ENCODE measurements at regions not wholly inside any gene's neighbourhood (a gene's known extent, or its start where the extent isn't known, plus 50 kb on each side); places are given as distances from the start of the nearest gene placed in this dataset.
"Not testable (repeated sequence)": the region's sequence is repeated elsewhere in the genome, so short reads cannot be mapped to it uniquely, and the experiment has no call there.

DNA sequence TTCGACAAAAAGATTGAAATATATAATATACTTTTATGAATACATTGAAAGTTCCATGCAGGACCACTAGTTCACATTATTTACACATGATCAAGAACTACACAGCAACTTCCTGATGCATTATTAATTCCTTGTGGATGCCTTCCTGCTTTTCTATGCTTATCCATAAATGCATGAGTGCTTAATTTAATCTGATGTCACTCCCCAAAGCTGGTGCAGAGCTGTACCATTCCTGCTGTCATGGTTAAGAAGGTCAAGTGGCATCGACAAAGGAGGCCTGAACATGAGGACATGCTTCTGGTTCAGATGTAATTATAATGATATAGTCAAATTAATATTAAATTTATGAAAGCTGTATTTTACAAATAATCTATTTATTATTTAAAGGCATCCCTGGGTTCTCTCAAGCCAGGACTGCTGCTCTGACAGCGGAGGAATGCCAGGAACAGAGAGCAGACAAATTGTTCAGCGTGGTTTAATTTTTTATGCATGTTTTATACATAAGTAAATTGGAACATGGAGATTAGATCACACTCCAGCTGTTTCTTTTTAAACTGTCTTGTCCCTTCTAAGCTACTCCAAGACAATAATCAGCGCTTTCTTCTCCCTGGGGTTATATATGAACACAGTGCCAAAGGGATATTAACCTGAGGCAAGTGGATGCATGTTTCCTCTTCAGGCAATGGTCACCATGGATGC, 307.3 kb upstream of the CNTNAP5 start:
- no peak for DNase-seq

DNA sequence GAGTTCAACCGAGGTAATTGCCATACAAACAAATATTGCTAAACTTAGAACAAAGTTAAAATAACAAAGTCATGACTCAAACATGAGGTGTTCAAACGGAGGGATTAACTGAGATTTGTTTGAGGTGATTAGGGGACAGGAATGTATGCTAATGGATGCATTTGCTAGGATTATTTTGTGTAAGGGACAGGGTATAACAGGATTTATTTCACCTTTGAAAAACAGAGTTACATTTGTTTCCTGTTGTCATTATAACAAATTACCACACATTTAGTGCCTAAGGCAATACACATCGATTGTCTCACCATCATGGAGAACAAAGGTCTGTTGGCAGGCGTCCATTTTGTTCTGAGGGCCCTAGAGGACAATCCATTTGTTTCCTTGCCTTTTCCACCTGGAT, 304.3 kb upstream of the CNTNAP5 start:
- DNase-seq: no peak

DNA sequence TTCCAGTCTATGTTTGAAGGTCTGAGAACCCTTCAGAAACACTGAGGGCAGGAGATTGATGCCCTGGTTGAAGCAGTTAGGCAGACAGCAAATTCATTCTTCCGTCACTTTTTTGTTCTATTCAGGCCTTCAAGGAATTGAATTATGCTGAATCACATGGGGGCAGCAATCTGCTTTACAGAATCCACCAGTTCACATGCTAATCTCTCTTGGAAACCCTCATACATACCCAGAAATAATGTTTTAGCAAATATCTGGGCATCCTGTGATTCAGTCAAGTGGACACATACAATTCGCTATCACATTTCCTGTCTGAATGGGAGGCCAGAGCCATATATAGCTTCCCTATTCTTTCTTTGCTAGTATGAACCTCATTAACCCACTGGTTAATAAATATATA, 301.4 kb upstream of the CNTNAP5 start:
- no peak for DNase-seq

DNA sequence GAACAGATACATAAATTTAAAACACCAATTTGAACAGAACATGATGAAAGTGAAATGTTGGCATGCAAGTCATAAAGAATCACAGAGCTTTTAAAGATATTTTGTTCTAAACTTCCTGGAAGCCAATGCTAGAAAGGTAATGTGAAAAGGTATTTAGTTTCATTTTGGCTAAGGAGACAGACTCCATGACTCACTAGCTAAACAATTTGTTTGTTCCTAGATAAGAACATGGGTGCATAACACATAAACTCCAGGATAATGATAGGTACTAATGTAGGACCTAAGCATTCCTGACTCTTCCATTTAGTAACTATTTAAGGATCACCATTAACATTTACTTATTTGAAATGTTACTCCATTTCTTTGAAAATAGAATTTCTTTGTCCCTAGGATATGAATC, 292.5 kb upstream of the CNTNAP5 start:
- no peak for DNase-seq

DNA sequence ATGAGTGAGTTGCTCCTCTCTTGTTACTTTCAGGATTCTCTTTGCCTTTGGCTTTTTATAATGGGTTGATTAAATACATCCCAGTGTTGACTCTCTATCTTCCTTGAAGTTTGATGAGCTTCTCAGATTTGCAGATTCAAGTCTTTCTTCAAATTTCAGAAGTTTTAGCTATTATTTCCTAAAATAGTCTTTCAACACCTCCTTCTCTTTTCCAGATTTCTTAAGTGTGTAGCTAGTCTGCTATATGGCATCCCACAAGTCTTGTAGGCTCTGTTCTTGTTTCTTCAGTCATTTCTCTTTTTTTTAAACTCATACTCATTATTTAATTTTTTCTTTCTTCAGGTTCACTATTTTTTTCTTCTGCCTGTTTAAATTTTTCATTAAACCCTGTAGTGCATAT, 287.7 kb upstream of the CNTNAP5 start:
- DNase-seq: no peak

DNA sequence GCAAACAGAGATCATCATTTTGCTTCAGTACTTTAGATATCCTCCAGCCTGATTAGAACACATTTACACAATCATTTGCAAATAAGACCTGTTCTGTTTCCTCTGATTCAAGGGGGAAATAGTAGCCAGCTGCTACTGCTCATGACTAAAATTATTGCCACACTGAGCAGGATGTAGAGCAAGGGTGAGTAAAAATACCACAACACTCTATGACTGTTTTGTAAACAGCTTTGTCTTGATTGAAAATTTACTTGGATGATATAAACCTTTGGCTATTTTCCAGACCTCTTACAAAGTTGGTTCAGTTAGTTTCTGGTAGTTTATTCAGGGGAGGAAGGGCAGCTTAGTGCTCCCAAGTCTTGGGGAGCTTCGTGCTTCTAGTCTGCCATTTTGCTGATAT, 286.4 kb upstream of the CNTNAP5 start:
- DNase-seq: no peak

DNA sequence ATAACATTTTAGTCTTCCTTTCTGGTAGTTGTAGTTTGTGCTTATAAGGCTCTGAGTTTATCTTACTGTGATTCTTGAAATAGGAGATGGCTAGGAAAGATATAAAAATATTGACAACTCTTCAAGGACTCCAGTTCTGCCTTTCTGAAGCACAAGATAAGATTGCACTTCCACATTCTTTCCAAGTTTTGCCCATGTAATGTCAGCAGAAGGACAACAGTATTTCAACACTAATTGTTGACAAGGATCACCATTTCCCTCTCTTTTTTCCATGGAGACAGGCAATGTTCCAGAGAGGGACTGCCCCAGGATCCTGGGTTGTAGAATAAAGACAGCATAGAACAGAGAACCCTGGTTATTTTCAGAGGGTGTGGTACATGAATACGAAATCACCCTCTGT, 279.1 kb upstream of the CNTNAP5 start:
- no peak for DNase-seq

DNA sequence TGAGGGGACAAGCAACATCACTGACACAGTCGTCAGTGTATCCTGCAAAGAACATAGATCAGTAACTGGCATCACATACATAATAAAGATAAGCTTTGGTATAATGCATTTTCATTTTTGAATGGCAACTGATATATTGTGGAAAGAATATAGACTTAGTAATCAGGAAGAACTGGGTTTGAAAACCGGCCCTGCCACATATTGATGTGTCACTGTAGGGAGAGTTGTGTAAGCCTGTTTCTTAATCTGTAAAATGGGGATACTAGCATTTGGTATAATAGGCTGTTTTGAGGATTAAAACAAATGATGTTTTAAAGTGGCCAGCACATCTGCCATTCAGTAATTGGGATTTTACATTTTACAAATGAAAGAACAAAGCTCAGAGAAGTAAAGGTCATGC, 277.8 kb upstream of the CNTNAP5 start:
- DNase-seq: no peak

DNA sequence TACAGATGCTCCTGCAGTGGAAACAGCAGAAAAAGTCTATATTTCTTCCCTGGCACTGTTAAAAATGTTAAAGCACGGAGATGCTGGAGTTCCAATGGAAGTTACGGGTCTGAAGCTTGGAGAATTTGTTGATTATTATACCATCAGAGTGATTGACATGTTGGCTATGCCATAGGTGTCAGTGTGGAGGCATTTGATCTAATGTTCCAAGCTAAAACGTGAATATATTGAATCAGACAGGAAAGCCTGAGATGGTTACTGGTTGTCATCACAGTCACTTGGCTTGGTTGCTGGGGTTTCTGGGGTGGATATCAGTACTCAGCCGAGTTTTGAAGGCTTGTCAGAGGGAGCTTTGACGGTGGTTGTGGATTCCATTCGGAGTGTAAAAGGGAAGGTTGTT, 262.9 kb upstream of the CNTNAP5 start:
- no peak for DNase-seq

DNA sequence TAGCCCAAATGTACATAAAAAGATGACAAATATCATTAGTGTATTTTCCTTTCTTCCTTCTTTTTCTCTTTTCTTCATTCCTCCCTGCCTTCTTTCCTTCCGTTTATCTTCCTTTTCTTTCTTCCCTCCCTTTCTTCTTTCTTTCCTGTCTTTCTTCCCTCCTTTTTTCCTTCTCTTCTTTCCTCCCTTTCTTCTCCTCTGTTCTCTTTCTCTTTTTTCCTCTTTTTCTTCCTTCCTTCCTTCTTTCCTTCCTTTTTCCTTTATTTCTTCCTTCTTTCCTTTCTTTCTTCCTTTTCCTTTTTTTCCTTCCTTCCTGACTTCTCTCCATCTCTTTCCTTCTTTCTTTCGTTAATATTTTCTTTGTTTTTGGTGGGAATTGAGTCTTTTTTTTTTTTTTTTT, 256.9 kb upstream of the CNTNAP5 start:
- DNase-seq: no peak

DNA sequence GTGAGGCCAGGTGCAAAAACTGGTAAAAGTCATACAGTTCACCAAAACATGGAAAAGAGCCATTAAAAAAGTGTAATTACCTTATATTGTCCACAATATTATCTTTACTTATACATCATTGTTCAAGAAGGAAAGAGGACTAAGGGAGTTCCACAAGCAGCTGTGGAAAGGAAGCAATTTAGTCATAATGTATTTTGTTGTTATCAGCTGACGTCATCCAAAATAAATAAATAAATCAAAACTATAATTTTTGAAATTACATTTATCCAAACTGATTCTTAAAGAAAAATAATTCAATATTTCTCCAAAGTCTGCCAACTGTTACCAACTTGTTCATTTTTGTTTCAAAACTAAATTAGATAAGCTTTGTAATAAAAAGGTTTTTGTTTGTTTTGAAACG, 256.1 kb upstream of the CNTNAP5 start:
- DNase-seq: no peak

DNA sequence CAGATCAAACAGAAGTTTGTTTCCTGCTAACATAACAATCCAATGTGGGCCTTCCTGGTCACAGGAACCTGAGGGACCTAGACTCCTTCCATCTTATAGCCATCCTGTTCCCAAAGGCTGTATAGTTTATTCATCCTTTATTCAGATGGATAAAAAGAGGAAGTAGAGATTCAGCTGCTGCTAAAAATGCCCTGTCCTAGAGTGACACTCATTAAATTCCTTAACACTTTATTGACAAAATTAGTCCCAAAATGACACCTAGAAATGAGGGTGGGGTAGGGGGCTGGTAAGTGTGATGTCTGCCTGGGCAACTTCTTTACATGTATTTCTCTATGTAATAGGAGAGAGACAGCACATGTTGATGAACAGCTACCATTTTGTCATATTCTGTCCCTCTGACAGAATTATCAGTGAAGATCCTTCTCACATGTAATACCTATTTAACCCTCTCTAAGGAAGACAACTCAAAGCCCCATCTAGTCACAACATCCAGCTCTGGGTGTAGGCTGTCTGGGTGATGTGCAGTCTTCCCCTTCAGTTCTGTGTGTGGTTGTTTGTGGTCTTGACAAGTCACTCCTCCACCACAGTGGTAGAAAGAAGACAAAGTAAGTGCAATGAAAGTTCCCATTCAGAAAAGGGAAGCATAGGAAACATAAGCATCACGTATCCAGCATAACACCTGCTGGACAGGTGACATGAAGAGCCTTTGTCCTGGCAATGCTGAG, 253.9 kb upstream of the CNTNAP5 start:
- no peak for DNase-seq

DNA sequence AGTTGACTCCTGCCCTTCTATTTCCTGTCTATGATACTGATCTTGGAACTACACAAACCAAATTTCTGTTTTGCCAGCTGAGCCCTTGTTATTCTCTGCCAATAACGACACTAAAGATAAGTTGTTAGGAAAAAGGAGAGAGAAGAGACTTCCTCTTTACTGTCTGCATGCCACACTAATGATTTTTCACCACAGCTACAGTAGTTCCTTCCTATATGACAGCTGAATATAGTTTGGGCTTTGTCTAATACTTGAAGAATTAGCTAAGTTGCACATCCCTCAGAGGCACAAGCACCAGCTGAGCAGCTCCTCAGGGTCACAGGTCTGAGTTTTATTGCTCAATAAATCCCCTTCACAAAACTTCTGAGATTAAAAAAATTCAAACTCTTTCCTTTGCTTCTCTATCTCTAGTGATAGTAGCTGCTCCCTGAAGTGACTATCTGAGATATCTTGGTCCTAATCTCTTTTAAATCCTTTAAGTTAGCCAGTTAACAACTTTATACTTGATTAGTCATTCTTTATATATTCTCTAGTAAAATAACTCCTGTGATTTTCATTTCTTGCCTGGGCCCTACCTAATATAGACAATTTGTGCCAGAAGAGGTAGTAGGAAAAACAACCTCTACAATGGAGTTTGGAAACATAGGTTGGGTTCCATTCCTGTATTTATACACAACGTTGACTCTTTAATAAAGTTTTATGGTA, 253.0 kb upstream of the CNTNAP5 start:
- no peak for DNase-seq

DNA sequence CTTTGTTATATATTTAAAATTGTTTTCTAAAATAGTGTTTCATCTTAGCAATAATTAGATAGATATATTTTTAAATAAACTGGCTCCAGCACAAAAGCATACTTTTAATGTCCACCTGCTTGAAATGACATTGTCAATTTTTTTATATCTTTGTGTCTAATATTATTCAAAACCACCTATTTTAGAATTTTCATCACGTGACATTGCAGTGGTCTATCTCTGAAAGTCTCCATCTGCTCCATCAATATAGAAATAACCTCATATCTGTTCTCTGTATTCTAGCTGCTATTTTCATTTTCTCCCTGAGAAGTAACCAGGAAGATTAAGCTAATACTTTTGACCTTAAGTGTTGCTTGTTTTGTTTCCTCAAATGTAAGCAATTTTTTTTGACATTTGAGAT, 248.0 kb upstream of the CNTNAP5 start:
- DNase-seq: no peak

DNA sequence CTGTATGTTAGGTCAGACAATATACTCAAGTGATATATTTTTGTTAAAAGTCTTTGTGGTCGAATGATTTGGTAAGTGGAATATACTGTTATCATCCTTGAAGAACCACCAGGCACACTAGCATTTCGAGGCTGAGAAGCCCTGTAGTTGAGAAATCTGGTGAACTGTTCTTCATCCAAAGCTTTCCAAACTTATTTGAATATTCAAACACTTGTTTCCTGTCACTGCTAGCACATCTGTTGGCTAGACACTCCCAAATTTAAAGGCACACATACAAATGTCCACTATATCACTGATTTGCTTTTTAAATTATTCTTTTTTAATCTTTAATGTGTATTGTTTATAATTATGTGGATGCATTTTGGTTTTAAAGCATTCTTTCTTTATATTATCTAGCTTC, 241.9 kb upstream of the CNTNAP5 start:
- DNase-seq: no peak

DNA sequence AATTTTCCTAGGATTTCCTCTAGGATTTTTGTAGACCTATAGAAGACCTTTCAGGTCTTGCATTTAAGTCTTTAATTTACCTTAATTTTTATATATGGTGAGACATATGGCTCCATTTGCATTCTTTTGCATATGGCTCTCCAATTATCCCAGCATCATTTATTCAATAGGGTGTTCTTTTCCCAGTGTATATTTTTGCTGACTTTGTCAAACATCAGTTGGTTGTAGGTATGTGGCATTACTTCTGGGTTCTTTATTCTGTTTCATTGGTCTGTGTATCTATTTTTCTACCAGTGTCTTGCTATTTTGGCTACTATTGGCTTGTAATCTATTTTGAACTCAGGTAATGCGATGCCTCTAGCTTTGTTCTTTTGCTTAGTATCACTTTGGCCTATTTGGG, 239.8 kb upstream of the CNTNAP5 start:
- DNase-seq: no peak

DNA sequence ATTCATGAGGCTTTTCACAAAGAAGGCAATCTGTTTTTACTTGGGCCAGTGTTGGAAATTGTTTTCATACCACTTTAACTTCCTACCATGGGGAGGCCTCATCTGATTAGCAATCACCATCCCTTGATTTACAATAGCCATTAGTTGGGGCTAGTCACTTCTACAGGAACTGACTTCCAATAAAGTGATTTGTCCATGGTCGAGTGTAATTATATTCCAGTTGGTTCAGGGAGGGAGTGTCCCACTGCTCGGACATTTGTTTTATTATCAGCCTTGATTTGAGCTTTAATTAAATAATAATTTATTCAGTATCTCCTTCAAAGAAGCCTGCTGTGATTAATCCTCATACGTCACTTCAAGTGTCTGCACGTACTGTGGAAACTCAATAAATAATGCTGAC, 233.9 kb upstream of the CNTNAP5 start:
- DNase-seq: no peak

DNA sequence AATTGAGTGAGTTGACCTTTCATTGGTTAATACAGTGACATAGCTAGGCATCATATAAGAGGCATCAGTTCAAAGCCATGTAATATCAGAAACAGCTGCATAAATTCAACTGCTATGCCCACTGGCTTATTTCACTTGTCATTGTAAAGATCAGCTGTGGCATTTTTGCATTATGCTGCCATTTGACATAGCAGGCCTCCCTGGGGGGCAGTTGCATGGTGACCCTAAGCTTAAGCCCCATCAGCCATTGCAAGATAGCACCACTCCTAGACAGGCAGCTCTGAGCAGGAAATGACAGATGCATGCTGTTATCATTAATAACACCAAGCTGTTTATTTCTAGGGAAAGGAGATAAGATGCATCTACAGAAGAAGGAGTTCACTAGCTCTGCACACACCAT, 233.4 kb upstream of the CNTNAP5 start:
- DNase-seq: no peak

DNA sequence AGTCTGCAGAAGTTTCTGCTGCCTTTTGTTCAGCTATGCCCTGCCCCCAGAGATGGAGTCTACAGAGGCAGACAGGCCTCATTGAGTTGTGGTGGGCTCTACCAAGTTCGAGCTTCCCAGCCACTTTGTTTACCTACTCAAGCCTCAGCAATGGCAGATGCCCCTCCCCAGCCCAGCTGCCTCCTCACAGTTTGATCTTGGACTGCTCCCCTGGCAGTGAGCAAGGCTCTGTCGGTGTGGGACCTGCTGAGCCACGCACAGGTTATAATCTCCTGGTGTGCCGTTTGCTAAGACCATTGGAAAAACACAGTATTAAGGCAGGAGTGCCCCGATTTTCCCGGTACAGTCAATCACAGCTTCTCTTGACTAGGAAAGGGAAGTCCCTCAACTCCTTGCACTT, 221.0 kb upstream of the CNTNAP5 start:
- not testable (repeated sequence) for DNase-seq

DNA sequence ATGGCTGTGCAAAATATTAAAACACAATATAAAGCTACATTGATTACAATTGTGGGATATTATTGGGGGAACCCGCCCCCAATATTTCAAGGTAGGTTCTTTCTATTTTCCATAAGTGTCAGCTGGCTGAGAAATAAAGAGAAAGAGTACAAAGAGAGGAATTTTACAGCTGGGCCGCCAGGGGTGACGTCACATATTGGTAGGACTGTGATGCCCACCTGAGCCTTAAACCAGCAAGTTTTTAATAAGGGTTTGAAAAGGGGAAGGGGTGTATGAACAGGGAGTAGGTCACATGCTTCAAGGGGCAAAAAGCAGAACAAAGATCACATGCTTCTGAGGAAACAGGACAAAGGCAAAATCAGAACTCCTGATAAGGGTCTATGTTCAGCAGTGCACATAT, 219.3 kb upstream of the CNTNAP5 start:
- not testable (repeated sequence) for DNase-seq

DNA sequence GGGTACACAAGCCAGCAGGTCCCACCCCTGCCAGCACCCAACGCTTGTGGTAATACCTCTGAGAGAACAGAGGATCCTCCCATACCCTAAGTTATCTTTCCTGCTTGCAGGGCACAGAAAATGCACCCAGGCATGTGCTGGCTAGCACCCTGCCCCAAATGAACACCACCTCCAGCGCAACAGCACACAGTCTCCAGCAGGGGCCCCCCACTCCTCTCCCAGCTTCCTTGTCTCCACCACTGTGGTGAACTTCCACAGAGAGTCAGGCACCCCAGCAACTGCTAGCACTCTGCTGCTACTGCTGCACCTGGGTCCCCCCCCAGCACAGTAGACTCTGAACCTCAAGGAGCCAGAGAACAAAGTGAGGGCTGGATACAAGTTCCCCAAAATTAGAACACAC, 216.8 kb upstream of the CNTNAP5 start:
- no peak for DNase-seq

DNA sequence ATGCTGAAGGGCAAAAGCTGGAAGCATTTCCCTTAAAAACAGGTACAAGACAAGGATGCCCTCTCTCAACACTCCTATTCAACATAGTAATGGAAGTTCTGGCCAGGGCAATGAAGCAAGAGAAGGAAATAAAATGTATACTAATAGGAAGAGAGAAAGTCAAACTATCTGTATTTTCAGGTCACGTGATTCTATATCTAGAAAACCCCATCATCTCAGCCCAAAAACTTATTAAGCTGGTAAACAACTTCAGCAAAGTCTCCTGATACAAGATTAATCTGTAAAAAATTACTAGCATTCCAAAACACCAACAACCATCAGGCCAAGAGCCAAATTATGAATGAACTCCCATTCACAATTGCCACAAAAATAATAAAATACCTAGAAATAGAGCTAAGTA, 213.2 kb upstream of the CNTNAP5 start:
- no peak for DNase-seq

DNA sequence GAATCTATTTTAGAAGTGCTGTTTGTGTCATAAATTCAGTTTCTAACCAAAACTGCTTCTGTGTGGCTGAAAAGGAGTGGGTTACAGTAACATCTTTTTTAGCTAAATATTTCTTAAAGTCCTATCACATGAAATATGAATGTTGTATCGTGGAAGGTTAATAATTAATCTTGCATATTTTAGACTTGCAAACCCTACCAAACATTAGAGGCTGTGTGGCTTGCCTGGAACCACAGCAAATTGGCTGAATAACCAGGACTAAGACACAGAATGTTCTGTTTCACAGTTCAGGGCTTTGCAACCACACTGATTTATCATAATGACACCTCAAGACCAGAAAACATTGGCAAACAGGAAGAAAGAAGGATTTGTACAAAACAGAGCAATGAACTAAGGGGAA, 208.9 kb upstream of the CNTNAP5 start:
- DNase-seq: no peak

DNA sequence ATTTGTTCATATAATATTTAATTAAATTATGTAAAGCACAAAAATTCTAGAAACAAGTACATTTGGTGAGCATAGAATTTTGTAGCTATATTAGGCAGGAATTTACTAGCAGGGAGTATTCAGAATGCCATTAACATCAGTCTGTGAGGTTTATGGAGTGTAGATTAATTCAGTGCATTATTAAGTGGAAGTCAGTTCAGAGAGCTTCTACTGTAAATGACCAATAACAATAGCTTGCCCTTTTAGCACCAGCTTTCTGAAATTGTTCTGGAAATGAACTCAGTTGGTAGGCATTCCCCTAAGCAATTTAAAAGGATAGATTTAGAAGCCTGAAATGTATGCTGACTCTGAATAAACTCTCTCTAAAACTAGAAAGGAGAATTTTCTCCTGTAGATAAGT, 208.2 kb upstream of the CNTNAP5 start:
- no peak for DNase-seq

All from fibroblast of skin of right quadriceps (primary cell).